A673 (cell line): ENCODE measurements at regions not wholly inside any gene's neighbourhood (a gene's known extent, or its start where the extent isn't known, plus 50 kb on each side); places are given as distances from the start of the nearest gene placed in this dataset.

Experiments used
- BruUV-seq: library from RNA; stranded (reverse); fragments of 400-500 nt; replicated peaks from 2 replicates; lab custom pipeline; 2021; lab: Mats Ljungman, UMichigan
- CTCF ChIA-PET: fragments of 300-600 bp; sonication (Branson Sonifier 250); formaldehyde crosslinking; loops from one replicate; lab custom pipeline; 2022; ENCODE audit warnings: antibody characterized with exemption; lab: Charles Lee
- POLR2A ChIA-PET: fragments of 300-600 bp; sonication (Branson Sonifier 250); formaldehyde crosslinking; loops from one replicate; lab custom pipeline; 2022; ENCODE audit warnings: antibody characterized with exemption; ENCODE audit not compliant: low non-redundant PET; lab: Charles Lee
- DNase-seq: peaks from one replicate; pipeline ENCODE4 v3.0.0-alpha.2; 2015; ENCODE audit warnings: low spot score
- H3K27ac ChIP-seq: fragments of 200-600 bp; sonication (generic); 2 replicates; pipeline ENCODE4 v1.5.1; 2016; ENCODE audit warnings: mixed run types, low read depth, mild to moderate bottlenecking, mixed read lengths, antibody characterized with exemption, low read length; ENCODE audit not compliant: poor library complexity, severe bottlenecking
- H3K27me3 ChIP-seq: fragments of 200-600 bp; sonication (generic); replicated peaks from 2 replicates; pipeline ENCODE4 v1.6.1; 2017; ENCODE audit warnings: mixed run types, low read depth, mild to moderate bottlenecking, mixed read lengths, antibody characterized with exemption, low read length; ENCODE audit not compliant: insufficient read depth, poor library complexity
- H3K36me3 ChIP-seq: fragments of 200-600 bp; sonication (generic); 2 replicates; pipeline ENCODE4 v1.6.1; 2016; ENCODE audit warnings: mixed run types, mild to moderate bottlenecking, mixed read lengths, antibody characterized with exemption, low read length; ENCODE audit not compliant: insufficient read depth, poor library complexity, severe bottlenecking
- H3K4me1 ChIP-seq: fragments of 200-600 bp; sonication (generic); 2 replicates; pipeline ENCODE4 v1.6.1; 2017; ENCODE audit warnings: mixed run types, mild to moderate bottlenecking, mixed read lengths, antibody characterized with exemption, low read length; ENCODE audit not compliant: insufficient read depth, poor library complexity, severe bottlenecking
- H3K4me3 ChIP-seq: fragments of 200-600 bp; sonication (generic); 2 replicates; pipeline ENCODE4 v1.5.1; 2016; ENCODE audit warnings: low read depth, mixed run types, mild to moderate bottlenecking, mixed read lengths, low read length; ENCODE audit not compliant: poor library complexity, severe bottlenecking
- H3K9me3 ChIP-seq: fragments of 200-600 bp; sonication (generic); 2 replicates; pipeline ENCODE4 v1.6.1; 2016; ENCODE audit warnings: mixed run types, low read depth, mild to moderate bottlenecking, mixed read lengths, antibody characterized with exemption, low read length; ENCODE audit not compliant: poor library complexity, severe bottlenecking
- CTCF ChIP-seq: fragments of 300-800, 200-600 bp; sonication (generic); conservative IDR thresholded peaks from 2 replicates; pipeline ENCODE4 v1.5.1; 2017; ENCODE audit warnings: low read depth, mild to moderate bottlenecking, antibody characterized with exemption, low read length, moderate library complexity, mixed read lengths
- EZH2 ChIP-seq: fragments of 200-600 bp; sonication (generic); IDR thresholded peaks from 2 replicates; pipeline ENCODE4 v1.6.1; 2017; ENCODE audit warnings: borderline replicate concordance, low read depth, mild to moderate bottlenecking, mixed read lengths, antibody characterized with exemption, low read length; ENCODE audit not compliant: poor library complexity, severe bottlenecking
- intact Hi-C: fragments of 100-400 bp; cut with micrococcal nuclease; formaldehyde crosslinking; loops from one replicate; pipeline ENCODE4 v1.10.0; 2022; ENCODE audit not compliant: unreplicated experiment

GRCh38 chr17:43324205-43324893, 74.4 kb upstream of the ARL4D start:
- no peak overlapping the region for H3K4me3 ChIP-seq
- no peaks in the 10 kb centered on the region for H3K9me3 ChIP-seq
- intact Hi-C loops = no loop called here
- no peak for TF ChIP-seq EZH2
- TF ChIP-seq CTCF = no peak
- DNase-seq = no peak
- ChIA-PET CTCF (no interaction called here), POLR2A (no interaction called here)
- no peaks in the 10 kb centered on the region for H3K36me3 ChIP-seq
- H3K27ac ChIP-seq = no peak overlapping the region
- H3K4me1 ChIP-seq = no peaks in the 10 kb centered on the region
- no TSS peak for BruUV-seq
- no peaks in the 10 kb centered on the region for H3K27me3 ChIP-seq

GRCh38 chr17:43319293-43320124, 79.3 kb upstream of the ARL4D start:
- CTCF ChIA-PET = no interaction called here
- intact Hi-C loops = no loop called here
- Histone ChIP-seq H3K9me3 (no peaks in the 10 kb centered on the region), H3K27me3 (no peaks in the 10 kb centered on the region), H3K4me3 (no peak overlapping the region), H3K36me3 (no peaks in the 10 kb centered on the region), H3K27ac (no peak overlapping the region), H3K4me1 (no peaks in the 10 kb centered on the region)
- no peak for DNase-seq
- no TSS peak for BruUV-seq
- POLR2A ChIA-PET = no interaction called here
- TF ChIP-seq EZH2 (no peak), CTCF (no peak)

GRCh38 chr17:43316522-43317142, 82.2 kb upstream of the ARL4D start:
- no TSS peak for BruUV-seq
- TF ChIP-seq EZH2 (no peak), CTCF (no peak)
- intact Hi-C loops = no loop called here
- H3K4me1 ChIP-seq = no peaks in the 10 kb centered on the region
- POLR2A ChIA-PET = no interaction called here
- no peak overlapping the region for H3K4me3 ChIP-seq
- H3K9me3 ChIP-seq = no peaks in the 10 kb centered on the region
- CTCF ChIA-PET = no interaction called here
- H3K27ac ChIP-seq = no peak overlapping the region
- H3K36me3 ChIP-seq = no peaks in the 10 kb centered on the region
- no peak for DNase-seq
- H3K27me3 ChIP-seq = no peaks in the 10 kb centered on the region
